ENCODE measurements at regions not wholly inside any gene's neighbourhood (a gene's known extent, or its start where the extent isn't known, plus 50 kb on each side); places are given as distances from the start of the nearest gene placed in this dataset.

DNA sequence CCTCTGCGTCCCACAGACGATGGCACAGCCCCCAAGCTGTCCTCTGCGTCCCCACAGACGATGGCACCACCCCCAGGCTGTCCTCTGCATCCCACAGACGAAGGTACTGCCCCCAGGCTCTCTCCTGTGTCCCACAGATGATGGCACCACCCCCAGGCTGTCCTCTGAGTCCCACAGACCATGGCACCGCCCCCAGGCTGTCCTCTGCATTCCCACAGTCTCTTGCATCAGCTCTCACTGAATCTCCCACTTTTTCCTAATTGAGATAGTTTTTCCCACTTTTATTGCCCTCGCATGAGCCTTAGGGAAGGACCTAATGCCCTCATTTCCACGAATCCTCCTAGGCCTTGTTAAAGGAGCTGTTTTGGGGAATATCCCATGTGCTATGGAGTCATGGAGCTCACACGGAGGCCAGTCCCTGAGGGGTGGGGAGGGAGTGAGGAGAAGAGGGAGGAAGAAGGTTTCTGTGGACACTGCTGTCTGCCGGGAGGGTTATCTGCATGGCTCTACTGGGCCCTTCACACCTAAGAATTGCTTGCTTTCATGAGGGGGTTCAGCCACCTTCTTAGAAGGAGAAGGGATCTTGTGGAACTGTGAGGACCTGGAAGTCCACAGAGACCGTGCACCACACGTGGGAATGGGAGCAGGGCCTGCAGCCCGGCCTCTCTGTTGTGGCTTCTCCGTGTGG lies 58.2 kb upstream of the PTCH1 start:
- intact Hi-C loops (cut with micrococcal nuclease; ENCODE audit: unreplicated experiment) = no loop called here
- ChIA-PET POLR2A (no interaction called here), SMC1A (ENCODE audit: uncharacterized antibody, unreplicated experiment) (no interaction called here), RAD21 (ENCODE audit: unreplicated experiment) (no interaction called here), CTCF (interaction anchor here (0.6 kb wide), 1 partner anchor 185 kb away, joined by 3 read pairs; no protein-coding TSS in a partner anchor)
- no TSS peak for BruUV-seq (replicated peaks)
- no peak overlapping the region for H2AFZ ChIP-seq (ENCODE audit: control insufficient read depth, low read depth, low read length)
- FAIRE-seq = no peak
- H4K20me1 ChIP-seq (ENCODE audit: control insufficient read depth, insufficient read depth) = no peaks in the 10 kb centered on the region
- no peak overlapping the region for H3K27ac ChIP-seq (ENCODE audit: control insufficient read depth, insufficient read depth)
- no peaks in the 10 kb centered on the region; a peak in 1 of 4 replicates for H3K27me3 ChIP-seq (replicated peaks in 1 of 2; ENCODE audit: control insufficient read depth in 2 of 2, insufficient read depth in 2 of 2, low read length in 1 of 2)
- H3K4me3 ChIP-seq = no peak overlapping the region
- no peak overlapping the region for H3K4me2 ChIP-seq (ENCODE audit: control insufficient read depth, insufficient read depth)
- no peak for ATAC-seq
- no peak overlapping the region for H3K9ac ChIP-seq (ENCODE audit: control insufficient read depth, insufficient read depth, low read length)
- H3K9me3 ChIP-seq (replicated peaks; ENCODE audit: control insufficient read depth, insufficient read depth, low read length) = no peaks in the 10 kb centered on the region
- H3K79me2 ChIP-seq (ENCODE audit: control insufficient read depth, insufficient read depth, low read length) = no peaks in the 10 kb centered on the region
- no peaks in the 10 kb centered on the region for H3K36me3 ChIP-seq (ENCODE audit: control insufficient read depth in 2 of 2, insufficient read depth in 2 of 2, low read length in 1 of 2)
- 17% methylated on average over 14 of the region's 14 CpGs for WGBS (ENCODE audit: insufficient coverage, insufficient replicate concordance, low lambda C conversion rate, missing lambda C conversion rate)
- in situ Hi-C loops (cut with MboI) = no loop called here
- no peaks in the 10 kb centered on the region for H3K4me1 ChIP-seq (ENCODE audit: control insufficient read depth, insufficient read depth, low read length)
- DNase-seq (ENCODE audit: low read depth, low spot score) = no peak
- TF ChIP-seq TBL1XR1 (IDR thresholded peaks at IDR 0.05; ENCODE audit: low read depth, low read length) (no peak), SMARCA5 (IDR thresholded peaks at IDR 0.05) (no peak), SIX5 (IDR thresholded peaks at IDR 0.05; ENCODE audit: low read depth, low read length, severe bottlenecking) (no peak), POLR2AphosphoS5 (IDR thresholded peaks at IDR 0.05; ENCODE audit: low read length) (no peak), NR2C1 (IDR thresholded peaks at IDR 0.05) (no peak), POU2F2 (IDR thresholded peaks at IDR 0.05; ENCODE audit: borderline replicate concordance, low read depth, low read length) (no peak), CBX5 (IDR thresholded peaks at IDR 0.05; ENCODE audit: low read depth) (no peak), MTA2 (IDR thresholded peaks at IDR 0.05; ENCODE audit: low read depth) (no peak), BMI1 (IDR thresholded peaks at IDR 0.05; ENCODE audit: borderline replicate concordance) (no peak)
- TF ChIP-seq, protein P1, sequence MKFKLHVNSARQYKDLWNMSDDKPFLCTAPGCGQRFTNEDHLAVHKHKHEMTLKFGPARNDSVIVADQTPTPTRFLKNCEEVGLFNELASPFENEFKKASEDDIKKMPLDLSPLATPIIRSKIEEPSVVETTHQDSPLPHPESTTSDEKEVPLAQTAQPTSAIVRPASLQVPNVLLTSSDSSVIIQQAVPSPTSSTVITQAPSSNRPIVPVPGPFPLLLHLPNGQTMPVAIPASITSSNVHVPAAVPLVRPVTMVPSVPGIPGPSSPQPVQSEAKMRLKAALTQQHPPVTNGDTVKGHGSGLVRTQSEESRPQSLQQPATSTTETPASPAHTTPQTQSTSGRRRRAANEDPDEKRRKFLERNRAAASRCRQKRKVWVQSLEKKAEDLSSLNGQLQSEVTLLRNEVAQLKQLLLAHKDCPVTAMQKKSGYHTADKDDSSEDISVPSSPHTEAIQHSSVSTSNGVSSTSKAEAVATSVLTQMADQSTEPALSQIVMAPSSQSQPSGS (IDR thresholded peaks at IDR 0.05; ENCODE audit: low read length) = no peak
- TF ChIP-seq, protein P2, sequence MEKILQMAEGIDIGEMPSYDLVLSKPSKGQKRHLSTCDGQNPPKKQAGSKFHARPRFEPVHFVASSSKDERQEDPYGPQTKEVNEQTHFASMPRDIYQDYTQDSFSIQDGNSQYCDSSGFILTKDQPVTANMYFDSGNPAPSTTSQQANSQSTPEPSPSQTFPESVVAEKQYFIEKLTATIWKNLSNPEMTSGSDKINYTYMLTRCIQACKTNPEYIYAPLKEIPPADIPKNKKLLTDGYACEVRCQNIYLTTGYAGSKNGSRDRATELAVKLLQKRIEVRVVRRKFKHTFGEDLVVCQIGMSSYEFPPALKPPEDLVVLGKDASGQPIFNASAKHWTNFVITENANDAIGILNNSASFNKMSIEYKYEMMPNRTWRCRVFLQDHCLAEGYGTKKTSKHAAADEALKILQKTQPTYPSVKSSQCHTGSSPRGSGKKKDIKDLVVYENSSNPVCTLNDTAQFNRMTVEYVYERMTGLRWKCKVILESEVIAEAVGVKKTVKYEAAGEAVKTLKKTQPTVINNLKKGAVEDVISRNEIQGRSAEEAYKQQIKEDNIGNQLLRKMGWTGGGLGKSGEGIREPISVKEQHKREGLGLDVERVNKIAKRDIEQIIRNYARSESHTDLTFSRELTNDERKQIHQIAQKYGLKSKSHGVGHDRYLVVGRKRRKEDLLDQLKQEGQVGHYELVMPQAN (conservative IDR thresholded peaks at IDR 0.05) = no peak
